Ovary (tissue), 3 donors: ENCODE measurements at regions not wholly inside any gene's neighbourhood (a gene's known extent, or its start where the extent isn't known, plus 50 kb on each side); places are given as distances from the start of the nearest gene placed in this dataset.

ENCODE experiments used
- CTCF ChIP-seq, 3 donors: fragments of 450-650 bp in 2 of 3; fragments of 200-600 bp in 1 of 3; IDR thresholded peaks; one replicate each; pipeline versions ENCODE4 v1.5.1 to v1.8.0; 2016 to 2022; ENCODE audit warnings: antibody characterized with exemption in 3 of 3, mild to moderate bottlenecking in 1 of 3
- EP300 ChIP-seq: sonication (generic); formaldehyde crosslinking; IDR thresholded peaks from one replicate; pipeline ENCODE4 v1.6.1; 2017; ENCODE audit warnings: antibody characterized with exemption
- POLR2A ChIP-seq: fragments of 450-650 bp; IDR thresholded peaks from one replicate; pipeline ENCODE4 v1.6.1; 2017; ENCODE audit warnings: antibody characterized with exemption, mild to moderate bottlenecking, moderate library complexity
- donor health status: DM: no; HTN: no; CAD: no.

- TF ChIP-seq CTCF (IDR thresholded peaks at IDR 0.05), result no peak
- TF ChIP-seq POLR2A, result no peak
- TF ChIP-seq EP300, result no peak
These were observed 541.4 kb upstream of the BOD1L1 start for GRCh38 chr4:14168919-14169318.
